NCI-H128 (cell line): ENCODE measurements at regions not wholly inside any gene's neighbourhood (a gene's known extent, or its start where the extent isn't known, plus 50 kb on each side); places are given as distances from the start of the nearest gene placed in this dataset.
"Not testable (repeated sequence)": the region's sequence is repeated elsewhere in the genome, so short reads cannot be mapped to it uniquely, and the experiment has no call there.

Experiments used
- DNase-seq: peaks from one replicate; lab custom pipeline; 2025; ENCODE audit not compliant: unreplicated experiment; lab: John Stamatoyannopoulos, UW

DNA sequence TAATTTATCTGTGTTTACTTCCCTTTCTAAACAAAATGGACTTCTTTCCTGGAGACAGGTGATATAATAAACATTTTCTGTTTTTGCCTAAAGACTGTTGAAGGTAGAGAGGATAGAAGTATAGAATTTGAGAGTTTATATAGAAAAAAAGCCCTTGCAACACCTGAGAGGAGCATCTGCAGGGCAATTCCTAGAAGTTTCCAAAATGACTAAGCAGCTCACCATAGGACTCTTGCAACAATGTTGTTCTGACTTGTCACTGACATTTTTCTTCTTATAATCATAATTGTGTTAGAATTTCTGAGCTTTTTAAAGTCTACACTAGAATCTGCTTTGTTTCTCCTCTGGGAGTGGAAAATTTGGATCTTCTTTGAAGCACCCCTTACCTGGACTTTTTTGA, 216.8 kb downstream of the TUSC1 start:
- DNase-seq = no peak

DNA sequence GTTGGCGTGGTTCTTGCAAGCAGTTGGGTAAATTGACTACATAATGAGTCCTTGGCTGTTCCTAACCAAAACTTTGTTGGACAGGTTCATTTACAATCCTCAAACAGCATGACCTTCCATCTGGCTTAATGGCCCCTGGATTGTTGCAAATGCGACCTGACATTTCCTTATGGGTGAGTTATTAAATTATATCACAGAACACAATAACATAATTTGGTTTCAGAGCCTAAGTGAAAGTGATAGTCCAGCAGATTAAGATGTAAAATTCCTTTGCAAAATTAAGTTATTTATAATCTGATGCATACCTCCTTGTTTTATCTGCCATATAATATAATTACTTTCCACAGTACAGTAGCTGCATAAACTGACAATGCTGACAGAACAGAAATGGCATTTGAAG, 224.4 kb downstream of the TUSC1 start:
- DNase-seq = no peak

DNA sequence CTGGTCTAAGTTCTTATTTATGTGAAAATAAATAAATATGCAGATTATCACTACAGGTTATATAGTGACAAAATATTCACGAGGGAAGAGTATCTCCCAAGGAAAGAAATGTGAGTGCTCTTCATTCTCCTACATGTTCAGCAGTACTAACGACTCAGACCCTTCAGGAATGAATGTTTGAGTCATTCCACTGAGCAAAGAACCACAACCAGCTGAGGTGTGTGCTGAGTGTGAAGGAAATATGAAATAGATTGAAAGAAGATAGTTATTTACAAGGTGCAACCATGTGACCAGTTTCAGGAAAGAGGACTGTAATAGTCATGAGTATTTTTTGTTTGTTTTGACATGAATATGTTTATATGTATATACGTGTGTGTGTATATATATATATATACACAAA, 228.7 kb downstream of the TUSC1 start:
- no peak for DNase-seq

DNA sequence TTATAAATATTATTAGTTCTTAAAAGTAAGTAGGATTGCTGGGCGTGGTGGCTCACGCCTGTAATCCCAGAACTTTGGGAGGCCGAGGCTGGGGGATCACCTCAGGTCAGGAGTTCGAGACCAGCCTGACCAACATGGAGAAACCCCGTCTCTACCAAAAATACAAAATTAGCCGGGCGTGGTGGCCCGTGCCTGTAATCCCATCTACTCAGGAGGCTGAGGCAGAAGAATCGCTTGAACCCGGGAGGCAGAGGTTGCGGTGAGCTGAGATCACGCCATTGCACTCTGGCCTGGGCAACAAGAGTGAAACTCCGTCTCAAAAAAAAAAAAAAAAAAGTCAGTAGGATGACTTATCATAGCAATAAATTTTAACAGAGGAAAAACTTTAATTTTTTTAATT, 232.5 kb downstream of the TUSC1 start:
- DNase-seq = not testable (repeated sequence)

DNA sequence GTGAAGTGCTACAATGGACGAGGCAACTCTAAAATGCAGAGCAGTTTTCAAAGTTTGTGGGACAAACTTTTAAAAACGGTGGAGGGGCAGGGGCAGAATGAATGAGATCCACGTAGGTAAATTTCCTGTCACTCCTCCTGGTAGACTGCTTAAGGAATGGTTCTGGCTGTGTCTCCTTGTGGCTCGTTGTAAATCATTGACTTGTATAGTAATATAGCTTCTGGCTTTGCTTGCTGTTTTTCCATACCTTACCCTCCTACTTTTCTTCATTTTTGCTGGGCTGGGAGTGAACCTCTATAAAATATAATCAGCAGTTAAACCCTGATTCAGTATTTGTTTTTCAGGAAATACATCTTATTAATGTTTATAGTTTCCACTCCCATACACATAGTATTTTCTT, 235.7 kb downstream of the TUSC1 start:
- no peak for DNase-seq

DNA sequence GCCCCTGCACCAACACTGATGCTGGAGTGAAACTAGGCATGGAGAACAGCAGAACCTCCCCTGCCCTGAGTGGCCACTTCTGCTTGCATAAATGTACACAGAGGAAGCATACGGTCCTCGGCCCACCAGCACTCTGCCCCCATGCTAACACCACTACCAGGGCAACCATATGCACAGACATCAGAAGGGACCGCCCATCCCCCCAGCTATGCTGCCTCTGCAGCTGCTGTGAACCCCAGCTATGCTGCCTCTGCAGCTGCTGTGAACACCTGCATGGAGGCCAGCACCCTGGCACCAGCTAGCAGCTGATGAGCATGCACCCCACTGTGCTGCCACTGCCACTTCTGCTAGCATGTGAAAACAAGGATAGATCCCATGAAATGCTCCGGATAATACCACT, 250.3 kb downstream of the TUSC1 start:
- no peak for DNase-seq

DNA sequence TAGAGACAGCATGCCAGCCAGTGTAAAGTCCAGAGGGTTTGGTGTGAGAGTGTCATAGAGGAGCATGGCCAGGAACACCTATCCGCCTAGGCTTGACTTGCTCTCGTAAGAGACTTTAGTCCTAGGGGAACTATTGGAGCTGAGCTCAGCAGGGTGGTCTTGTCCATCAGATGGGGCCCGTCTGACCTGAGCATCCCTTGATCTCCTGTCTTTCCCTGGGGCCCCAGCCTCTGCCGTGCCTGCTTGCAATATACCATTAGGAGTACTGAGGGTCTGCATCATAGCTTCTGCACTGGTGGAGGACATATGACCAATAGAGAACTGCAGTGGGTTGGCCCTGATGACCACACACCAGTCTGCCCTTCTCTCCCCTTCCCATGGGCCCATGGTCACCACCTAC, 251.0 kb downstream of the TUSC1 start:
- no peak for DNase-seq

DNA sequence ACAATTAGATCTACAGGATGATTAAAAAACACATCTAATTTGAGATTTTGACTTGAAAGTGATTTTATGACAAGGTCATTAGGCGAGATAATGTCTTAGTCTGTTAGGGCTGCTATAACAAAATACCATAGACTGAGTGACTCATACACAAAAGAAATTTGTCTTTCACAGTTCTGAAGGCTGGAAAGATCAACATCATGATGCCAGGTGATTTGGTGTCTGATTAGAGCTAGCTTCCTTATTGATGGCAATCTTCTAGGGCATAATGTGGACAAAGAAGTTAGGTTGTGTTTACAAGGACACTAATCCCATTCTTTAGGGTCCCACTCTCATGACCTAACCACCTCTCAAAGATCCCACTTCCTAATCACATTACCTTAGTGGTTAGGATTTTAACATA, 256.7 kb downstream of the TUSC1 start:
- no peak for DNase-seq

DNA sequence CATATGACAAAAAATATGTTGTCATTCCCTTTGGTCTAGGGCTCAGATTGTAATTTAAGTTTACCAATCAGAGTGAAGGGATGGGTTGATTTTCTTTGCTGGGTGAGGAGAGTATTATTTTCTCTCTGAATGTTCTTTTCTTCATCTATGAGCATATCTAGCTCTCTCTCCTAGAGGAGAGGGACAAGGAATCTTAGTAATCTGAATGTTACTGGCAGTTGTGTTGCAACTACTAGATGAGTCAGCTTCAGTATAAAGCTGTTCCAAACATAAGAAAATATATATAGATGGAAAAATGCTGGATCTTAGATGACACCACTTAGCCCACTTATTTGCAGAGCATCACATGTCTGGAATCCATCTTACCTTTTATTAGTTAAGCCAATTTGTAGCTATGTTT, 259.3 kb downstream of the TUSC1 start:
- no peak for DNase-seq

DNA sequence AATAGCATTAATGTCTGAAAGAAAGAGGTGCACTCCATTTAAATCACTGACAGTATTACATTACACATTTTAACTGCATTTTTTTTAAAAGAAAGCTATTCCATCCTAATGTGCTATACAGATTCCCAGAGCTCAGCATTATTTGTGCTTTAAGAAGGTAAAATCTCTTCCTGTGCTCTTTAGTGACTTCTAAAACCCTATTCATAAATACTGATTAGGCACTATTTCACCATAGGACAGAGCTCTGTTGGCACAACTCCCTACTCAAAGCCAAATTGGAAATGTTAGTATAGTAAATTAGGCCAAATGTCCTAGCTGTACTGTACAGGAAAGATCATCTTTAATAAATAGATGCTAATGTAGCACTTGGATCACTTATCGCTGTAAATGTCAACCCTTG, 262.5 kb downstream of the TUSC1 start:
- DNase-seq = no peak

DNA sequence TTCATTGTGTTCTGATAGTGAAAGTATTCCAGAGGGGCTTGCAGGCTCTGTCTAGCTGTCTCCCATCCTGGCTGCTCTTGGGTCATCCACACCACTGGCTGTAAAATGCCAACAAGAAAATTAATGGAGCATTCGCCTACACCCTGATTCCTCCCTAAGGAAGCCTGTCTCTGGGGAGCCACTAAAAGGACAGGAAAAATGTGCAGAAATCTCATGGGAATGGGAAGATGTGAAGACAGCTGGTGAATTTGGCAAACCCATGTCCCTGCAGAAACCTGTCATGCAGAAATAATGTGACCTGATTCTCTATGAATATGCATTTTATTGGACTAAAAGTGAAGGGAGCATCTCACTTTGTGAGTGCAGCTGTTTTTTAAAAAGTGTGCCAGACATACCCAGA, 265.6 kb downstream of the TUSC1 start:
- DNase-seq = no peak

DNA sequence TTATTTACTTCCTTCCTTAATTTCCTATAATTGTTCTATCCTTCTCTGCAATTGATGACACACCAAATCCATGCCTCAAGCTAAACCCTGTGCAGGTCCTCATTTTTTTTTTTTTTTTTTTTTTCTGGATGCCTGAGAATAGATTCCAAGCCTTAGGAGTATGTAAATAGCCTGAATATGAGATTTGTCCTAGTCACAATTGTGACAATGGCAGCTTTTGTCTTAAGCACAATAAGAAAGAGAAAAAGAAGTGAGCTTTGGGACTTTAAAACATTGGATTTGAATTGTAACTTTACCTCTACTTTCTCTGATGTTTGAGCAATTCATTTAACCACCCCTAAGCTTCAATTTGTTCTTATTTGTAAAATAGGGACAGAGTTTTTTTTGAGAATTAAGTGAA, 280.5 kb downstream of the TUSC1 start:
- no peak for DNase-seq

DNA sequence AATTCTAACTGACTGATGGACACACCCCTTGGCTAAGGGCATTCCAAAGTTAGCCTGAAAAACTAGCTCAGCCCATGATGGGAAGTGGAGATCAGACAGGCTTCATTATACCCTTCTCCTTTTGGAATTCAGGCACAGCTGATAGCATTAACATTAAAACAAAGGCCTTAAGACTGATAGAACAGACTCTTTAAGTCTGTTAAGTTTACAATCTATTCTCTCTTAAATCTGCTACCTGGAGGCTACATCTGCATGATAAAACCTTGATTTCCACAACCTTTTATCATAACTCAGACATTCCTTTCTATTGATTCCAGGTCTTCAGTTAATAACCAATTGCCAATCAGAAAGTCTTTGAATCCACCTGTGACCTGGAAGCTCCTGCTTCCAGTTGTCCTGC, 281.4 kb downstream of the TUSC1 start:
- DNase-seq = no peak

DNA sequence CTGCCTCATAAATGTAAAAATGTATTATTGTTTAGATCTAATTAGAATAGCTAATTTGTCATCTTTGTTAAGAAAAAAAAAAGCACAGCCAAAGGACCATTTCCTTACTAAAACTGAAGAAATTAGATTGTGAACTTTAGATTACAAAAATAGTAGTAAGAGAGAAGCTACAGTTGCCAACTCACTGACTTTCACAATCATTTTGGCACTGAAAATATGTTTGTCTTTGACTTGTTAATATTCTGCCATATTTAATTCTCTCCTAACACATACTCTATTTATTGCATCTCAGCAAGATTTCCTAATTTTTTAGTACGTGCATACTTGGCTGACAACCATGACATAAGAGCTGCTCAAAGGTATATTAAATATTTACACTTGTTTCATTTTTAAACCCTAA, 297.1 kb downstream of the TUSC1 start:
- DNase-seq = no peak

DNA sequence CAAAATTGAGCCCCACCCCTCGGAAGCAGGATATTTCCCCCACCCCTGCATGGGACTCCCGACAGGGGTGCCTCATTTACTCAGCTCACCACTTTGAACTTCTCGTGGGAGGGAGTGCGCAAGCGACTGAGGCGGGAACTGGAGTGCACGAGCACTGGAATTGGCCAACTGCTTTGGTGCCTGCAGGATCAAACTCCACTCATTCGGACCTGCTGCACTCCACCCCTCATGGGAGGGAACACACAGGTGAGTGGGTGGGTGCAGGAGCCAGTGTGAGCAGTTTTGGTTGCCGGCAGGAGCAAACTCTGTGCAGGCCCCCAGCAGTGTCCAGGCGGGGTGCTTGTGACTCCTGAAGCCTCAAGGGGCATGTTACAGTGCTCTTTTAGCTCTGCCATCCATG, 301.2 kb downstream of the TUSC1 start:
- DNase-seq = no peak

DNA sequence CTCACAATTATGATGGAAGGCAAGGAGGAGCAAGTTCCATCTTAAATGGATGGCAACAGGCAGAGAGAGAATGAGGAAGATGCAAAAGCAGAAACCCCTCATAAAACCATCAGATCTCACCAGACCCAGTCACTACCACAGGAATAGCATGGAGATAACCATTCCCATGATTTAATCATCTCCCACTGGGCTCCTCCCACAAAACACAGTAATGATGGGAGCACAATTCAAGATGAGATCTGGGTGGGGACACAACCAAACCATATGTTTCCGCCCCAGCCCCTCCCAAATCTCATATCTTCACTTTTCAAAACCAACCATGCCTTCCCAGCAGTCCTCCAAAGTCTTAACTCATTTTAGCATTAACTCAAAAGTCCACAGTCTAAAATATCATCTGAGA, 304.0 kb downstream of the TUSC1 start:
- DNase-seq = no peak

DNA sequence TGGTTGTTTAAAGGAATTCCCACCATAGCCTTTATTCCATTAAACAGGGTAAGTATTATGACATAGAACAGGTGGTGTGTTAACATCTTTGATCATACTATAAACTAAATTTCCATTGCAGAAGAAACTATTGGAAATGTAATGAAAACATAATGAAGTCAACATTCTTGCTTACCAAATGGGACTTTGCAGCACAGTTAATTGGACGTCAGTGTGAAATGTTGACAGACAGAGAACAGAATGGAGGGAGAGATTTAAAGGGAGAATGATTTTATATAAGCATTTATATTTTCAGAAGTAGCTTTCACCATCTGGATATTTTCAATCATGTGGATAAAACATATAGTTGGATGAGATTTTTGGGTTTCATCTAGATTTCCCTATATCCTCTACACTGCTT, 311.3 kb downstream of the TUSC1 start:
- no peak for DNase-seq

DNA sequence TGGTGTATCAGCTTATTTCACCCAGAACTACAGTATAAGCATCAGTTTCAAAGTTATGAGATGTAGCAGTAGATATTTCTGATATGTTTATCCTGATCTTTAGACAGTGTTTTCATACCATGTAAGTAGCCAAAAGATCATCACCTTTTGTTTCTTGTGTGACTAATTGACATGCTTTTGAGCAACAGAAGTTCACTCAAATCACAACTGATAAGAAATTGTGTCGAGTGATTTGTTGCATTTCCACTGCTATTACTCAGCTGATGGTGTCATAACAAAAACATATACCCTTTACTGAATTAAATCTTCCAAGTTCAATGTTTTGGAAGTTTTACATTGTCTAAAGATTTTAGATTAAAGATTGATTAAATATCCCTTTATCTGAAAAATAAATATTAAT, 324.5 kb downstream of the TUSC1 start:
- no peak for DNase-seq

DNA sequence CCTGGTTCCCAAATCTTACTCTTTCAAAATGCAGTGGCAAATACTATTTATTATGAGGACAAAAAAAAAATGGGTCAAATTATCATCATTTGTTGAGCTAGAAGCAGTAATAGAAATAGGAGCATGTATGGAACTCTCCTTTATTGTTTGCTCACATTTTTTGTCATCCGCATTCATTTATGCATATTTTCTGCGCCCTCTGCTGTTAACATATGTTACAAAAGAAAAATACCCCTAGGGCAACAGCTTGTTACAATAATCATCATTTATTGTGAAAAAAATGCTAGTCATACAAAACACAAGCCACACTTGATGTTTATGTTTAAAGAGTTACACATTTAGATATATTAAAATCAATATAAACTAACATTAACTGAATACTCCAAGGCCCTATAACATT, 328.2 kb downstream of the TUSC1 start:
- no peak for DNase-seq

DNA sequence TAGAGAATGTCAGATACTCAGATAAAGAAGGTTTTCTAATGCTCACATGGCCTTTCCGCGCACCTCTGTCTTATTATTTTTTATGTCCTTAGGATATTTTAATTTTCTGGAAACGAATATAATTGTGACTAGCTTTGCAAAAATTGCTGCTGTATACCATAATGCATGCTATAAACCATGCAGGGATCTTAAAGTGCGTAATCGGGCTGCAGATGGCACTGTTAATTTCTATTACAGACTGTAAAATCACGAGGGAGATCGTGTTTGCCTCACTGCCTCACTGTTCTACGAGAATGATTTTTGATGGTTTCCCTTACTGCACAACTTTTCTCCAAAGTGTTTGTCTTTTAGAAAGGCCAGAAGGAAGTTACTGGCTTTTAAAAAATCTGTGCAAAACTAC, 356.1 kb downstream of the TUSC1 start:
- no peak for DNase-seq

DNA sequence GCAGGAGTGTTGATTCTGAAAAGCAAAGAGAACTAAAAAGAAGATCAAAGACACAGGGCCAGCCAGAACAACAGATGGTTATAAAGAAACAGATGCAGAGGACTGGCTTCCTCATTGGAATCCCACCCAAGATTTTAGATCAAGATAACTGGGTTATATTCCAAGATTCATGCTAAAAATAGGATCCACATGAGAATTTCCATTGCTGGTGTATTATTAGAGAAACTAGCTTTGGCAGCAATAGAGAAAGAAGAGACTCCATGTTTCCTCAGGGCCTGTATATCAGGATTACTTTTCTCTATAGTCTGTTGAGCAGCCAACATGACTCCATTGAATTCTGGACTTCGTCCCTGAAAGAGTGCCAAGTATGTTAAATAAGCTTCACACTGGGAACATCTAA, 367.3 kb downstream of the TUSC1 start:
- DNase-seq = no peak

DNA sequence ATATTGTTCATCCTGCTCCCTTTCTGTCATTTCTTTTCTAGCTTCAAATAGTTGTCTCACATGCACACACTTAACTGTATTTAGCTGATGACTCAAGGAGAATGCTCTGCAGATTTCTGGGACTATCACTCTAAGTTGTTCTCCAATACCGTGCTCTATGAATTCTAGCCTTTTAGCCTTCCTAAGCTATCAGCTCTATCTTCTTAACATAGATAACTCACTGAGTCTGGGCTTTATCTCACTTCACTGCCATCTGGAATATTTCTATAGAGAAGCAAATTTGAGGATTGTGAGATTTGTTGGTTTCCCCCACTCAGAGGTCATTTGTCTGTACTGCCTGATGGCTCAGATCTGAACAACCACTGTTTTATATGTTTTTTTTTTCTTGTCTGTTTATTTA, 369.7 kb downstream of the TUSC1 start:
- no peak for DNase-seq

DNA sequence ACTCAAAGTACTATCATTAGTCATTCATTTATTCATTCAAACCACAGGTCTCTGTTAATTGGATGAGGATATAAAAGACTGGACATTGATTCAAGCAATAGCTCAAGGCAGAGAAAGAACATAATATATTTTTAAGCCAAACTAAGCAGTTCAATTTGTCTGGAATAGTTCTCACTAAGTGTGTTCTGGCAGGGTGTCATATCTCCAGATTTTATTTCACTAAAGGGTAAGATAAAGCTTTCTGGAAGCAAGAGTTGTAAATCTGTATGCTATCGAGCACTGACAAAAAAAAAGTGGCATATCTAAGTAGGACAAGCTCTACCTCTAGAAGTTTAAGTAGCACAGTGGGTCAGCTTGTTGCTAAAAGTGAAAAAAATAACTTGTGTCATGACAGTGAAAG, 375.6 kb downstream of the TUSC1 start:
- no peak for DNase-seq

DNA sequence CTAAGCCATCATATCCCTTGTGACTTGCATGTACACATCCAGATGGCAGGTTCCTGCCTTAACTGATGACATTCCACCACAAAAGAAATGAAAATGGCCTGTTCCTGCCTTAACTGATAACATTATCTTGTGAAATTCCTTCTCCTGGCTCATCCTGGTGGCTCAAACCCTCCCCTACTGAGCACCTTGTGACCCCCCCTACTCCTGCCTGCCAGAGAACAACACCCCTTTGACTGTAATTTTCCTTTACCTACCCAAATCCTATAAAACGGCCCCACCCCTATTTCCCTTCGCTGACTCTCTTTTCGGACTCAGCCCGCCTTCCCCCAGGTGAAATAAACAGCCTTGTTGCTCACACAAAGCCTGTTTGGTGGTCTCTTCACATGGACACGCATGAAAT, 390.0 kb downstream of the TUSC1 start:
- not testable (repeated sequence) for DNase-seq
